ENCODE measurements at regions not wholly inside any gene's neighbourhood (a gene's known extent, or its start where the extent isn't known, plus 50 kb on each side); places are given as distances from the start of the nearest gene placed in this dataset.
"Not testable (repeated sequence)": the region's sequence is repeated elsewhere in the genome, so short reads cannot be mapped to it uniquely, and the experiment has no call there.

DNA sequence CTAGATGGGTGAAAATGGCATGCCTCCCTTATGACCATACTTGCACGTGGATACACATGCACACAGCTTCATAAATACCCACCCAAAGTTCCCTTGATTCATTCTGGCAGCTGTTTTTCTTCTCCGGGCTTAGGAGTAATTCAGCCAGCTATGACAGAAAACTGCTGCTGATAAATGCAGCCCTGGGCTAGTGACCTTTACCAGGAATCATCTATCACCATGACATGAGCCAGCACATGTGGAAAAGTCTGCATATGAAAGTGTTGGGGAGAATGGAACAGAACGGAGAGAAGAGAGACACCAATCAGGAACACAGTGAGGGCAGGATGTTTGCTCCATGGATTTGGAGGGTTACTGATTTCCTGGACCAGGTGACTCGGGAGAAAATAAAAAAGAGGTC lies 706.3 kb downstream of the PDCD6IP start:
- FAIRE-seq (no peak), DNase-seq (ENCODE audit: insufficient read length) (no peak)
- no peak for TF ChIP-seq POLR2A (IDR thresholded peaks at IDR 0.05; ENCODE audit: low read depth, low read length)
- TF ChIP-seq POLR2AphosphoS5 (IDR thresholded peaks at IDR 0.05; ENCODE audit: low read depth, low read length) = no peak
- no peak for TF ChIP-seq TAF1 (IDR thresholded peaks at IDR 0.05; ENCODE audit: borderline replicate concordance, low read depth, low read length)

- FAIRE-seq (no peak), DNase-seq (ENCODE audit: insufficient read length) (no peak)
- TF ChIP-seq POLR2A (IDR thresholded peaks at IDR 0.05; ENCODE audit: low read depth, low read length) (no peak), POLR2AphosphoS5 (IDR thresholded peaks at IDR 0.05; ENCODE audit: low read depth, low read length) (no peak), TAF1 (IDR thresholded peaks at IDR 0.05; ENCODE audit: borderline replicate concordance, low read depth, low read length) (no peak)
These were observed 710.3 kb downstream of the PDCD6IP start for GRCh38 chr3:34508732-34509131.

- TF ChIP-seq POLR2AphosphoS5 (IDR thresholded peaks at IDR 0.05; ENCODE audit: low read depth, low read length) (no peak), POLR2A (IDR thresholded peaks at IDR 0.05; ENCODE audit: low read depth, low read length) (no peak), TAF1 (IDR thresholded peaks at IDR 0.05; ENCODE audit: borderline replicate concordance, low read depth, low read length) (no peak)
- FAIRE-seq (no peak), DNase-seq (ENCODE audit: insufficient read length) (no peak)
These were observed 713.5 kb downstream of the PDCD6IP start for GRCh38 chr3:34511891-34512290.

DNA sequence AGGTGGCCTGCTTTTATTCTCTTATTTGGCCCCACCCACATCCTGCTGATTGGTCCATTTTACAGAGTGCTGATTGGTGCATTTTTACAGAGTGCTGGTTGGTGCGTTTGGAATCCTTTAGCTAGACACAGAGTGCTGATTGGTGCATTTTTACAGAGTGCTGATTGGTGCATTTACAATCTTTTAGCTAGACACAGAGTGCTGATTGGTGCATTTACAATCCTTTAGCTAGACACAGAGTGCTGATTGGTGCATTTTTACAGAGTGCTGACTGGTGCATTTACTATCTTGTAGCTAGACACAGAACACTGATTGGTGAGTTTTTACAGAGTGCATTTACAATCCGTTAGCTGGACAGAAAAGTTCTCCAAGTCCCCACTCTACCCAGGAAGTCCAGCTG lies 720.6 kb downstream of the PDCD6IP start:
- DNase-seq (ENCODE audit: insufficient read length); FAIRE-seq: not testable (repeated sequence)

DNA sequence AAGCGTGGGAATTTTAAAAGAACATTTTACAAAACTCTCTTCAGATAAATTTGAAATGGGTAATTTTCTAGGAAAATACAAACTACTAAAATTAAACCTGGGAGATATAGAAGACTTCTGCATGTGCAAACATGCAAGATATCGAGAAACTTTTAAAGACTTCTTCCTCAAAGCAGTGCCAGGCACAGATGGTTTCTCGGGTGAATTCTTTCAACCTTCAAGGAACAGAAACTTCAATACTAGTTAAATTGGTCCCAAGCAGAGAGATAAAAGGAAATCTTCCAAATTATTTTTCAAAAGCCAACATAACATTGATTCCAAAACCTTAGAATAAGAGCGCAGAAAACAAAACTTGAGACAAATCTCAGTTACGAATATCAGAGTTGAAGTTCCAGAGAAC lies 732.7 kb downstream of the PDCD6IP start:
- no peak for FAIRE-seq
- no peak for DNase-seq (ENCODE audit: insufficient read length)
- TF ChIP-seq TAF1 (IDR thresholded peaks at IDR 0.05; ENCODE audit: borderline replicate concordance, low read depth, low read length) (no peak), POLR2AphosphoS5 (IDR thresholded peaks at IDR 0.05; ENCODE audit: low read depth, low read length) (no peak), POLR2A (IDR thresholded peaks at IDR 0.05; ENCODE audit: low read depth, low read length) (no peak)

DNA sequence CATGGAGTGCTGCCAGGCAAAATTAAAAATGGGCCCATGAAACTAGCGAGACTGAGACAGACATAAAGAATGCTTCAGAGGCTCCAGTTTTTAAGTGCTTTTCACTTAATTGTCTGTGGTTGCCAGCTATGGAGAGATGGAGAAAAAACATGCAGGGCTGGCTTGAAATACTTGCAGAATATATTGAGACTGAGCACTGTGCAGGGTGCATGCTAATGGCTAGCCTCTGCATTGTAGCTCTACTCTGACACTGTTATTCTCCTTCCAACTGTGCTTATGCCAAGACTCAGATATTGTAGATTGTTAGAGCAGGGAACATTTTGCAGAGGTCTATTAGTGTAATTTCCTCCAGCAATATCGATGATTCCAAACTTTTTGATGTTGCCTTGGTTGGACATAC lies 735.0 kb downstream of the PDCD6IP start:
- DNase-seq (ENCODE audit: insufficient read length) (no peak), FAIRE-seq (no peak)
- TF ChIP-seq POLR2A (IDR thresholded peaks at IDR 0.05; ENCODE audit: low read depth, low read length) (no peak), POLR2AphosphoS5 (IDR thresholded peaks at IDR 0.05; ENCODE audit: low read depth, low read length) (no peak), TAF1 (IDR thresholded peaks at IDR 0.05; ENCODE audit: borderline replicate concordance, low read depth, low read length) (no peak)

DNA sequence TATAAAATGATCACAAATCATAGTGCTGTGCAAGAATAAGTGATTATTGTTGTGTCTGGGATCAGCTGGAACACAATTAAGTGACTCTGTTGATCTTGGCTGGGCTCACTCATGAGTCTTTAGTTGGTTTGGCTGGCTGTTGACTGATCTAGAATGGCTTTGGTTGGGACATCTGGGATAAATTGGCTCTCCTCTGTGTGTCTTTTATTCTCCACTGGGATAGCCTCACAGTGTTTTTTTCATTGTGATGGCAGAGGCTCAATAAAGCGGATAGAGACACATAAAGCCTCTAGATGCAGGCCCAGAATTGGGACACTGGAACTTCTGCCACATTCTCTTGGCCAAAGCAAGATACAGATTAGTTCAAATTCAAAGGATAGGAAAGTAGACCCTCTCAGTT lies 735.6 kb downstream of the PDCD6IP start:
- no peak for DNase-seq (ENCODE audit: insufficient read length)
- FAIRE-seq = no peak
- TF ChIP-seq TAF1 (IDR thresholded peaks at IDR 0.05; ENCODE audit: borderline replicate concordance, low read depth, low read length) = no peak
- TF ChIP-seq POLR2A (IDR thresholded peaks at IDR 0.05; ENCODE audit: low read depth, low read length) = no peak
- no peak for TF ChIP-seq POLR2AphosphoS5 (IDR thresholded peaks at IDR 0.05; ENCODE audit: low read depth, low read length)

DNA sequence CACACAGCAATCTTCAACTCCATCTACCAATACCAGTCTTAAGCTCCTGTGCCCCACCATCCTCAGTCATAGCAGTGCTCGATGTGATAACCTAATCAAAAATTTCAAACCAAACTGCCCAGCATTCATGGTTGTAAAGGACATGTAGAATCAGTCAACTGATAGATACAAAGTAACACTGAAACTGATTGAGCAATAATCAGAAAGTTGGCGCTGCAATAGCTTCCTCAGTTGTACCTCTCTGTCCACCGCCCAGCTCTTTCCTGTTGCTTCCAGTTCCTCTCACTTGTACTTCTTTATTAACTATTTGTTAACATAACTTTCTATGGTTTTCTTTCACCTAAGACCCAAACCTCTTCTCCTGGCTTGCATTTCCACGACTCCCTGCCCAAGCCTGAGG lies 745.7 kb downstream of the PDCD6IP start:
- no peak for FAIRE-seq
- no peak for DNase-seq (ENCODE audit: insufficient read length)
- TF ChIP-seq TAF1 (IDR thresholded peaks at IDR 0.05; ENCODE audit: borderline replicate concordance, low read depth, low read length) = no peak
- TF ChIP-seq POLR2AphosphoS5 (IDR thresholded peaks at IDR 0.05; ENCODE audit: low read depth, low read length) = no peak
- no peak for TF ChIP-seq POLR2A (IDR thresholded peaks at IDR 0.05; ENCODE audit: low read depth, low read length)

DNA sequence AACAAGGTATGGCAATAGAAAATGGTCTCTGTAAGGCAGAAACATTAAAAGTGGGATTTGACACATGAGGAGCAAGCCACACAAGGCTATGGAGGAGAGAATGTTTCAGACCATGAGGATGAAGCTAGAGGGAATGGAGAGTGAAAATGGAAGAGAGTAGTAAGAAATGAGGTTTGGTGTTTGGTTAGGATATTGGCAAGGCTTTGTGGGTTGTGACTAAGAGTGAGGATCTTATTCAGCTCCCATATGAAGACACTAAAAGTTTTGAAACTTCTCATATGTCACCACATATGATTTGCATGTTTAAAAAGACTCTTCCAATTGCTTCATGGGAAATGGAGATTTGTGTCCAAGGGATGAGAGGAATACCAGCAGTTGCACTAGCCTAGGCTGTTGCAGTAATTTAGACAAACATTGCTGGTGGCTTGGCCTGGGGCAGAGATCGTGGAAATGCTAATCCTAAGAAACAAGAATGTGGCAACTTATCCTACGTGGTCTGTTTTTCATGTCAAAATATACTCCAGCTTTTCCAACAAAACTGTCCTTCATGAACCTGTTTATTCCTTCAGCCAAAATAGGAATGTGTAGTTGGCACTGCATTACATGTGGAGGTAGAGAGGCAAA lies 749.0 kb downstream of the PDCD6IP start:
- TF ChIP-seq POLR2AphosphoS5 (IDR thresholded peaks at IDR 0.05; ENCODE audit: low read depth, low read length) (no peak), POLR2A (IDR thresholded peaks at IDR 0.05; ENCODE audit: low read depth, low read length) (no peak), TAF1 (IDR thresholded peaks at IDR 0.05; ENCODE audit: borderline replicate concordance, low read depth, low read length) (no peak)
- DNase-seq (ENCODE audit: insufficient read length) (no peak), FAIRE-seq (no peak)

DNA sequence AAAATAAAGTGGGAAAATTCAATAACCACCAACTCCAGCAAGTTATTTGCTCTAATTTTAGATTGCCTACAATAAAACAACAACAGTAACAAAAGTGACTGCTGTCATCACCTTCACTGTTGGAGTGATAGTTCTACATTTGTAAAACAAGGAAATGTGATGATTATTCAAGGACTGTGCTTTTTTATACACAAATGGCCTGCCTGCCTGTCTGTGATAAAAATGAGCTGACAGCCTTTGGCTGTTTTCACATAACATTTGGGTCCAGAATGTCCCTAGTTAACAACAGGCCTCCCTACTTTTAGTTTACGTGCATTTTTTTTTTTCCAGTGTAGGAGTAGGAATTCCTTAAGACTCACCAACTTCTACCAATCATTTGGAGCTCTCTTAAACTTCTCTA lies 768.8 kb downstream of the PDCD6IP start:
- DNase-seq (ENCODE audit: insufficient read length) = no peak
- no peak for FAIRE-seq
- TF ChIP-seq POLR2AphosphoS5 (IDR thresholded peaks at IDR 0.05; ENCODE audit: low read depth, low read length) = no peak
- no peak for TF ChIP-seq POLR2A (IDR thresholded peaks at IDR 0.05; ENCODE audit: low read depth, low read length)
- no peak for TF ChIP-seq TAF1 (IDR thresholded peaks at IDR 0.05; ENCODE audit: borderline replicate concordance, low read depth, low read length)

DNA sequence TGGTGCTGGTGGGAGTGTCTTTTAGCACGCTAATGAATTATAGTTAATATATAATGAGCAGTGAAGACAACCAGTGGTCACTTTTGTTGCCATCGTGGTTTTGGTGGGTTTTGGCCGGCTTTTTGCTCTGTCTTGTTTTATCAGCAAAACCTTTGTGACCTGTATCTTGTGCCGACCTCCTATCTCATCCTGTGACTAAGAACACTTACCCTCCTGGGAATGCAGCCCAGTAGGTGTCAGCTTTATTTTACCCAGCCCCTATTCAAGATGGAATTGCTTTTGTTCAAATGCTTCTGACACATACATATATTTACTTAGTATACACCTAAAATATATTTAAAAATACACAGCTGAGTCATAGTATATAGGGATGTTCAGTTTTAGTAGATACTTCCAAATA lies 770.3 kb downstream of the PDCD6IP start:
- FAIRE-seq (no peak), DNase-seq (ENCODE audit: insufficient read length) (no peak)
- no peak for TF ChIP-seq POLR2AphosphoS5 (IDR thresholded peaks at IDR 0.05; ENCODE audit: low read depth, low read length)
- TF ChIP-seq POLR2A (IDR thresholded peaks at IDR 0.05; ENCODE audit: low read depth, low read length) = no peak

DNA sequence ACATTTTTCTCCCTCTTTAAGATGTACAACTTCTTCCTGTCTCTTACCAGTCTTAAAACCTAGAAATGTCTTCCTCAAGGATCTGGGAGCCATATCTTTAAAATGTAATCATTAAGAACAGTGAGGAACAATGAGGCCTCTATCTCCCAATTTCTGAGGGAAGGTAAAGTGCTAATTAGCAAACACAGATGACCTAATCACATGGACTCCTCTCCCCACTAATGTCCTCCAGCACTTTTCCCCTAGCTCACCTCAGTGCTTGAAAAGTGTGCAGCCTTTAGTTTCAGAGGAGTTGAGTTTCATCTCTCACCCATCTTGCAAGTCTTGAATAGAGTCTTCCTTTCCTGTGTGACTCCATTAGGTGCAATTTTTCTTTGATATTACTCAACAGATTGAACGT lies 771.0 kb downstream of the PDCD6IP start:
- FAIRE-seq (no peak), DNase-seq (ENCODE audit: insufficient read length) (no peak)
- no peak for TF ChIP-seq POLR2A (IDR thresholded peaks at IDR 0.05; ENCODE audit: low read depth, low read length)
- TF ChIP-seq TAF1 (IDR thresholded peaks at IDR 0.05; ENCODE audit: borderline replicate concordance, low read depth, low read length) = no peak
- TF ChIP-seq POLR2AphosphoS5 (IDR thresholded peaks at IDR 0.05; ENCODE audit: low read depth, low read length) = no peak

Data from GM12892 (cell line).